Naive thymus-derived CD4-positive, alpha-beta T cell (primary cell): ENCODE measurements at regions not wholly inside any gene's neighbourhood (a gene's known extent, or its start where the extent isn't known, plus 50 kb on each side); places are given as distances from the start of the nearest gene placed in this dataset.

Source experiments
- ATAC-seq: fragments of 150-1000 bp; cut with Tn5 transposase; 2 replicates; pipeline ENCODE4 v1.10.0; 2021; ENCODE audit warnings: mild to moderate bottlenecking, moderate library complexity
- CTCF ChIA-PET: fragments of 350-600 bp; sonication (Branson Sonifier 250); formaldehyde crosslinking; loops from one replicate; lab custom pipeline; 2021; ENCODE audit warnings: antibody characterized with exemption; lab: Charles Lee
- POLR2A ChIA-PET: fragments of 350-600 bp; sonication (Branson Sonifier 250); formaldehyde crosslinking; loops from one replicate; lab custom pipeline; 2021; ENCODE audit warnings: antibody characterized with exemption, inconsistent platforms; lab: Charles Lee
- DNase-seq, 9 donors: peaks; one replicate each; pipeline versions ENCODE4 v3.0.0 to v3.0.0-alpha.2; 2020 to 2022; ENCODE audit warnings: mixed read lengths in 1 of 9
- H3K27ac ChIP-seq: one replicate; pipeline ENCODE4 v1.7.0; 2013; ENCODE audit warnings: mild to moderate bottlenecking, low read depth, low read length, moderate library complexity
- H3K27me3 ChIP-seq, 2 donors: one replicate each; pipeline ENCODE4 v1.7.0; 2013; ENCODE audit warnings: low read length in 2 of 2, mild to moderate bottlenecking in 2 of 2, moderate library complexity in 2 of 2; ENCODE audit not compliant: control insufficient read depth in 2 of 2, insufficient read depth in 2 of 2
- H3K36me3 ChIP-seq, 3 experiments: 1 replicate in 2 of 3; 2 replicates in 1 of 3; pipeline ENCODE4 v1.7.0; 2013; ENCODE audit warnings: low read length in 3 of 3, mild to moderate bottlenecking in 3 of 3, moderate library complexity in 1 of 3; ENCODE audit not compliant: insufficient read depth in 3 of 3, control insufficient read depth in 2 of 3
- H3K4me1 ChIP-seq, 2 donors: one replicate each; pipeline ENCODE4 v1.7.0; 2013; ENCODE audit warnings: low read length in 2 of 2, mild to moderate bottlenecking in 2 of 2, moderate library complexity in 1 of 2; ENCODE audit not compliant: control insufficient read depth in 2 of 2, insufficient read depth in 2 of 2
- H3K4me3 ChIP-seq: 2 replicates; pipeline ENCODE4 v1.7.0; 2013; ENCODE audit warnings: mild to moderate bottlenecking, low read length
- H3K9me3 ChIP-seq, 3 experiments: 1 replicate in 2 of 3; 2 replicates in 1 of 3; pipeline ENCODE4 v1.7.0; 2013; ENCODE audit warnings: low read length in 3 of 3; ENCODE audit not compliant: control insufficient read depth in 2 of 3
- H3K27ac Mint-ChIP-seq, 9 donors: one replicate each; pipeline ENCODE4 v1.8.0; 2020 to 2022; ENCODE audit warnings: mixed read lengths in 9 of 9, mild to moderate bottlenecking in 8 of 9, moderate library complexity in 5 of 9, inconsistent platforms in 2 of 9
- H3K27me3 Mint-ChIP-seq, 5 donors: one replicate each; pipeline ENCODE4 v1.8.0; 2021 to 2022; ENCODE audit warnings: mixed read lengths in 5 of 5, mild to moderate bottlenecking in 1 of 5
- H3K36me3 Mint-ChIP-seq, 5 donors: one replicate each; pipeline ENCODE4 v1.8.0; 2020 to 2022; ENCODE audit warnings: mixed read lengths in 5 of 5, mild to moderate bottlenecking in 3 of 5, inconsistent platforms in 1 of 5
- H3K4me1 Mint-ChIP-seq, 7 donors: one replicate each; pipeline ENCODE4 v1.8.0; 2020 to 2022; ENCODE audit warnings: mixed read lengths in 7 of 7, mild to moderate bottlenecking in 3 of 7, inconsistent platforms in 1 of 7
- H3K4me3 Mint-ChIP-seq, 10 donors: one replicate each; pipeline ENCODE4 v1.8.0; 2020 to 2022; ENCODE audit warnings: mild to moderate bottlenecking in 10 of 10, mixed read lengths in 10 of 10, moderate library complexity in 6 of 10, inconsistent platforms in 2 of 10
- H3K9me3 Mint-ChIP-seq, 11 donors: one replicate each; pipeline ENCODE4 v1.8.0; 2020 to 2022; ENCODE audit warnings: mixed read lengths in 11 of 11, mild to moderate bottlenecking in 4 of 11, inconsistent platforms in 1 of 11, moderate library complexity in 1 of 11
- intact Hi-C, 2 donors: fragments of 100-400 bp; cut with micrococcal nuclease; formaldehyde crosslinking; loops; one replicate each; pipeline ENCODE4 v1.15.1; 2023

GRCh38 chr2:8234253-8234652 is 447.6 kb upstream of the ID2 start:
- ChIA-PET CTCF (no interaction called here), POLR2A (no interaction called here)
- no peaks in the 10 kb centered on the region for H3K27me3 ChIP-seq
- Mint-ChIP-seq H3K27ac (no peak overlapping the region), H3K9me3 (peaks cover 0 to 12% (median 0%) of the 10 kb centered on the region in 11 donors), H3K4me1 (peaks cover 8 to 36% (median 15%) of the 10 kb centered on the region in 7 donors), H3K36me3 (peaks cover 0 to 17% (median 0%) of the 10 kb centered on the region in 5 donors), H3K27me3 (peaks cover 4 to 24% (median 12%) of the 10 kb centered on the region in 5 donors), H3K4me3 (no peak overlapping the region)
- no peaks in the 10 kb centered on the region for H3K9me3 ChIP-seq
- ATAC-seq, result peak; percentile 74
- intact Hi-C loops, result loop anchor here in 1 of 2 donors (10.0 kb wide), 1 partner anchor 451 kb away; the partner anchor contains the start of gene ID2
- no peak for DNase-seq
- no peaks in the 10 kb centered on the region for H3K36me3 ChIP-seq
- no peak overlapping the region for H3K27ac ChIP-seq
- peaks cover 0 to 5% of the 10 kb centered on the region in 2 donors for H3K4me1 ChIP-seq
- H3K4me3 ChIP-seq, result no peak overlapping the region

GRCh38 chr2:8234757-8235374 is 447.0 kb upstream of the ID2 start:
- CTCF ChIA-PET, result no interaction called here
- no peak for ATAC-seq
- intact Hi-C loops, result loop anchor here in 1 of 2 donors (5.0 to 10.0 kb wide), 2 partner anchors 307 to 450 kb away; partner anchors contain the start of gene ID2
- H3K27me3 ChIP-seq, result no peaks in the 10 kb centered on the region
- H3K4me1 Mint-ChIP-seq, result peaks cover 2 to 36% (median 10%) of the 10 kb centered on the region in 7 donors
- H3K36me3 Mint-ChIP-seq, result peaks cover 0 to 17% (median 0%) of the 10 kb centered on the region in 5 donors
- H3K36me3 ChIP-seq, result no peaks in the 10 kb centered on the region
- H3K27ac ChIP-seq, result no peak overlapping the region
- H3K4me1 ChIP-seq, result peaks cover 0 to 2% of the 10 kb centered on the region in 2 donors
- no peak for DNase-seq
- H3K27ac Mint-ChIP-seq, result no peak overlapping the region
- POLR2A ChIA-PET, result no interaction called here
- no peaks in the 10 kb centered on the region for H3K9me3 ChIP-seq
- H3K9me3 Mint-ChIP-seq, result peaks cover 0 to 12% (median 0%) of the 10 kb centered on the region in 11 donors
- peak overlapping the region in 5 of 10 donors; percentile 17 to 47 (median 29) for H3K4me3 Mint-ChIP-seq
- H3K27me3 Mint-ChIP-seq, result peaks cover 4 to 24% (median 9%) of the 10 kb centered on the region in 5 donors
- no peak overlapping the region for H3K4me3 ChIP-seq

- Histone ChIP-seq H3K36me3 (no peaks in the 10 kb centered on the region), H3K4me3 (no peak overlapping the region), H3K9me3 (no peaks in the 10 kb centered on the region), H3K27me3 (no peaks in the 10 kb centered on the region), H3K4me1 (no peaks in the 10 kb centered on the region), H3K27ac (no peak overlapping the region)
- H3K36me3 Mint-ChIP-seq, result peaks cover 0 to 16% (median 0%) of the 10 kb centered on the region in 5 donors
- H3K9me3 Mint-ChIP-seq, result peaks cover 0 to 12% (median 0%) of the 10 kb centered on the region in 11 donors
- ChIA-PET CTCF (no interaction called here), POLR2A (no interaction called here)
- no peak overlapping the region for H3K27ac Mint-ChIP-seq
- peak overlapping the region in 1 of 10 donors; percentile 47 for H3K4me3 Mint-ChIP-seq
- DNase-seq, result no peak
- H3K27me3 Mint-ChIP-seq, result peaks cover 4 to 24% (median 9%) of the 10 kb centered on the region in 5 donors
- H3K4me1 Mint-ChIP-seq, result peaks cover 0 to 38% (median 9%) of the 10 kb centered on the region in 7 donors
- no peak for ATAC-seq
- intact Hi-C loops, result loop anchor here in 1 of 2 donors (5.0 to 10.0 kb wide), 2 partner anchors 307 to 449 kb away; partner anchors contain the start of gene ID2
These were observed 446.4 kb upstream of the ID2 start for GRCh38 chr2:8235419-8235818.

GRCh38 chr2:8236391-8236790 is 445.5 kb upstream of the ID2 start:
- no peak for DNase-seq
- Histone ChIP-seq H3K27me3 (no peaks in the 10 kb centered on the region), H3K27ac (no peak overlapping the region), H3K4me3 (no peak overlapping the region), H3K4me1 (no peaks in the 10 kb centered on the region), H3K9me3 (no peaks in the 10 kb centered on the region), H3K36me3 (no peaks in the 10 kb centered on the region)
- Mint-ChIP-seq H3K4me1 (peaks cover 0 to 43% (median 9%) of the 10 kb centered on the region in 7 donors), H3K27me3 (peaks cover 4 to 24% (median 9%) of the 10 kb centered on the region in 5 donors), H3K4me3 (no peak overlapping the region), H3K9me3 (peaks cover 0 to 9% (median 0%) of the 10 kb centered on the region in 11 donors), H3K36me3 (peaks cover 0 to 18% (median 0%) of the 10 kb centered on the region in 5 donors), H3K27ac (no peak overlapping the region)
- ATAC-seq, result no peak
- CTCF ChIA-PET, result interaction anchor here (0.7 kb wide), 1 partner anchor 11 kb away, joined by 3 read pairs; no protein-coding TSS in a partner anchor
- intact Hi-C loops, result loop anchor here in 1 of 2 donors (5.0 to 10.0 kb wide), 2 partner anchors 306 to 448 kb away; partner anchors contain the start of gene ID2
- POLR2A ChIA-PET, result no interaction called here

- Histone ChIP-seq H3K4me3 (no peak overlapping the region), H3K4me1 (no peaks in the 10 kb centered on the region), H3K27ac (no peak overlapping the region), H3K9me3 (no peaks in the 10 kb centered on the region), H3K36me3 (no peaks in the 10 kb centered on the region), H3K27me3 (no peaks in the 10 kb centered on the region)
- ATAC-seq (no peak), DNase-seq (no peak)
- Mint-ChIP-seq H3K36me3 (peaks cover 0 to 12% (median 0%) of the 10 kb centered on the region in 5 donors), H3K9me3 (peaks cover 0 to 8% (median 3%) of the 10 kb centered on the region in 11 donors), H3K27ac (no peak overlapping the region), H3K4me1 (peaks cover 0 to 43% (median 9%) of the 10 kb centered on the region in 7 donors), H3K4me3 (peak overlapping the region in 1 of 10 donors; percentile 33), H3K27me3 (peaks cover 4 to 24% (median 9%) of the 10 kb centered on the region in 5 donors)
- CTCF ChIA-PET, result no interaction called here
- intact Hi-C loops, result loop anchor here in 1 of 2 donors (2.0 to 10.0 kb wide), 3 partner anchors 64 to 446 kb away; partner anchors contain the start of gene ID2
- POLR2A ChIA-PET, result no interaction called here
These were observed 443.2 kb upstream of the ID2 start for GRCh38 chr2:8238521-8239230.

GRCh38 chr2:8239531-8240088 is 442.2 kb upstream of the ID2 start:
- DNase-seq, result peak in 2 of 9 donors; percentile 7 to 55
- peaks cover 0 to 8% (median 0%) of the 10 kb centered on the region in 5 donors for H3K36me3 Mint-ChIP-seq

More at GRCh38 chr2:8239531-8240088, 442.2 kb upstream of the ID2 start:
- Mint-ChIP-seq H3K27ac (peak overlapping the region in 1 of 9 donors; percentile 75), H3K4me3 (peak overlapping the region in 1 of 10 donors; percentile 33), H3K9me3 (peaks cover 0 to 15% (median 7%) of the 10 kb centered on the region in 11 donors), H3K27me3 (peaks cover 4 to 19% (median 9%) of the 10 kb centered on the region in 5 donors), H3K4me1 (peaks cover 0 to 40% (median 9%) of the 10 kb centered on the region in 7 donors)
- ATAC-seq, result peak; percentile 48
- intact Hi-C loops, result loop anchor here in 1 of 2 donors (2.0 to 10.0 kb wide), 3 partner anchors 63 to 445 kb away; partner anchors contain the start of gene ID2
- no peak overlapping the region for H3K4me3 ChIP-seq
- POLR2A ChIA-PET, result no interaction called here
- CTCF ChIA-PET, result interaction anchor here (0.7 kb wide), 1 partner anchor 12 kb away, joined by 3 read pairs; no protein-coding TSS in a partner anchor
- no peaks in the 10 kb centered on the region for H3K4me1 ChIP-seq
- no peak overlapping the region for H3K27ac ChIP-seq
- no peaks in the 10 kb centered on the region for H3K9me3 ChIP-seq
- H3K27me3 ChIP-seq, result no peaks in the 10 kb centered on the region
- H3K36me3 ChIP-seq, result no peaks in the 10 kb centered on the region
